ENCODE measurements at regions not wholly inside any gene's neighbourhood (a gene's known extent, or its start where the extent isn't known, plus 50 kb on each side); places are given as distances from the start of the nearest gene placed in this dataset.
"Not testable (repeated sequence)": the region's sequence is repeated elsewhere in the genome, so short reads cannot be mapped to it uniquely, and the experiment has no call there.

DNA sequence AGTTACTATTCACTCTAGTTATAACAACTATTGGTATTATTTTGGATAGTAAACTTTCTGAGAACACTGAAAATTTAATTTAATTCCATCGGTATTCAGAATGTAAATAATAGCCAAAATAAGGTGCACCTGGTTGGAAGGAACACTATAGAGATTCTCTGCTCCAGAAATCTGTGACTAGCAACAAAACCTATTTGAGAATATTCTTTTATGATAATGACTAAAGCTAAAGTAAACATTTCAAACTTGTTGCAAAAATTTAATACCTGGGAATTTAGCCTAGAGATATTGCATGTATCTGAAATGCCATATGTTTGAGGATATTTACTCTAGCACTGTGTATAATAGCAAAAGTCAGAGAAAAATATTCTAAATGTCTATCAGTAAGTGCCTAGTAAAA lies 144.1 kb downstream of the PLK2 start:
- in situ Hi-C loops (cut with HindIII; ENCODE audit: low pct_unique_long_range_greater_than_20kb, low sequenced_read_pairs): no loop called here
- no peak for TF ChIP-seq JUND (IDR thresholded peaks at IDR 0.05; ENCODE audit: low read depth)
- DNase-seq (ENCODE audit: low read depth in 1 of 2, low spot score in 1 of 2): no peak

DNA sequence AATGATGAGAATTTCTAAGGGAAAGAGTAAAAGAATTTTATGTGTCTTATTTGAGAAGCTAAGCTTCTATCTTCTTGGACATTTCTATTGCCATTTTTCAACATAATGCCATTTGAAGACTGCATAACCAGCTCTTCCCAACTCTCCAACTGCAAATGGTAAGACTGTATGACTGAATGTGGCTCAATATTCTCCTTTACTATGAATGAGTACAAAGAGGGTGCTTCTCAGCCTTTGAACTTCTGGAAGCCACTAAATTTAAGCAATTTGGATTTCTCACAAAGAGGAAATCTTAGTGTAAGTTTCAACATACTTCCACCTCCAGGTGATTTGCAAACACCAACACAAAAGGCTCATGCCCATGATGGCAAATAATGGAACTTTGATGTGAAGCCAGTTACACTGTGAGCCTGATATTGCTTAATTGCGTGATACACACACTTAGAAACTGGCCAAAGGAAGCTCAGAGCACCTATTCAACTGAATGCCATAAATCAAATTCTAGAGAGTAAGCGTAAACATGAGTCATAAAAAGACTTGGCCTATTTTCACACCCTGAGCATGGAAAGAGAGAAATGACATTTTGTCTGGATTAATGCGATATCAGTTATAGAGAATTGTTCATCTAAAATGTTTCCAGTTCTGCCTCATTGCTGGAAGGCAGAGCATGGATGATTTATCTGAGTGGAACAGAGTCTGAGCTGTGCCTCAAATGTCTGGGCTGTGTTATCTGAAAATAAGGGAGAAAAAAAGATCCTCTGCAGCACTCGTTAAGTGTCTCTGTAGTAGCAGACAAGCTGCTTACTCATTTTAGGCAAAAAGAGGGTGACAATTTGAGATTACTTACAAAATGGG lies 145.3 kb downstream of the PLK2 start:
- in situ Hi-C loops (cut with HindIII; ENCODE audit: low pct_unique_long_range_greater_than_20kb, low sequenced_read_pairs): no loop called here
- TF ChIP-seq JUND (IDR thresholded peaks at IDR 0.05; ENCODE audit: low read depth): no peak
- no peak for DNase-seq (ENCODE audit: low read depth in 1 of 2, low spot score in 1 of 2)

DNA sequence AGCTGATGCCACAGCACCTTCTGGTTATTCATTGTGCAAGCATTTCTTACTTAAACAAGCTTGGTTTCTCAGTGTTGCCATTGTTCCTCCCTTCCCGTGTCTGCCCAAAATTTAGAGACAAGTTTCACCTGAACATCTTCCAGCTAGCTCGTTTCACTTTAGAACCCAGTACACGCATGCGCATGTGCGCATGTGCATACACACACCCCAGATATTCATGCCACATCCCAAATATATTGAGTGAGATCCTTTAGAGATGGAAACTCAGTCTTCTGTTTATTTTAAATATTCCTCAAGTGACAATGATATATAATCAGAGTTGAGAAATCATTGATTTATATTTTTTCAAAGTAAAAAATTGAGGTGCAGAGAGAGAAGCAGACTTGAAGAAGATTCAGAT lies 147.6 kb downstream of the PLK2 start:
- TF ChIP-seq JUND (IDR thresholded peaks at IDR 0.05; ENCODE audit: low read depth): no peak
- DNase-seq (ENCODE audit: low read depth in 1 of 2, low spot score in 1 of 2): no peak
- in situ Hi-C loops (cut with HindIII; ENCODE audit: low pct_unique_long_range_greater_than_20kb, low sequenced_read_pairs): no loop called here

DNA sequence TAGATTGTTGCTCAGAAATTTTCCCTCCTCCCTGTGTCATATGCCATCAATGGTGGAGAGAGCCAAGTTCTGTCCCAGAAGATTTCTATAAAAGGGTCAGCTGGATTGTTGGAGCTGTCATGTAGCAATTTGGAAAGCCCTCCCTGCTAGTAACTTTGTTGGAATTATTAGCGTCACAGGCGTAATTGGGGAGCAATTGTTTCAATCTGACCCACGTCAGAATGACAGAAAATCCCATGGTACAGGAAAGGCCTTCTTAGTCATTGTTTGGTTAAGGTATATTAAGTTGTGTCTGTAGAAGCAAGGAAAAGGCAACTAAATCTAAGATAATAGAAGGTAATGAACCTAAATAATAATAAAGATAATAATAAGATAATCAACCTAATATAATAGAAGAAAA lies 148.4 kb downstream of the PLK2 start:
- DNase-seq (ENCODE audit: low read depth in 1 of 2, low spot score in 1 of 2): no peak
- in situ Hi-C loops (cut with HindIII; ENCODE audit: low pct_unique_long_range_greater_than_20kb, low sequenced_read_pairs): no loop called here
- TF ChIP-seq JUND (IDR thresholded peaks at IDR 0.05; ENCODE audit: low read depth): no peak

DNA sequence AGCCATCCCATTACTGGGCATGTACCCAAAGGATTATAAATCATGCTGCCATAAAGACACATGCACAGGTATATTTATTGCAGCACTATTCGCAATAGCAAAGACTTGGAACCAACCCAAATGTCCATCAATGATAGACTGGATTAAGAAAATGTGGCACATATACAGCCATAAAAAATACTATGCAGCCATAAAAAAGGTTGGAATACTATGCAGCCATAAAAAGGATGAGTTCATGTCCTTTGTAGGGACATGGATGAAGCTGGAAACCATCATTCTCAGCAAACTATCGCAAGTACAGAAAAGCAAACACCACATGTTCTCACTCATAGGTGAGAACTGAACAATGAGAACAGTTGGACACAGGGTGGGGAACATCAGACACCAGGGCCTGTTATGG lies 151.5 kb downstream of the PLK2 start:
- in situ Hi-C loops (cut with HindIII; ENCODE audit: low pct_unique_long_range_greater_than_20kb, low sequenced_read_pairs); DNase-seq (ENCODE audit: low read depth in 1 of 2, low spot score in 1 of 2): not testable (repeated sequence)

DNA sequence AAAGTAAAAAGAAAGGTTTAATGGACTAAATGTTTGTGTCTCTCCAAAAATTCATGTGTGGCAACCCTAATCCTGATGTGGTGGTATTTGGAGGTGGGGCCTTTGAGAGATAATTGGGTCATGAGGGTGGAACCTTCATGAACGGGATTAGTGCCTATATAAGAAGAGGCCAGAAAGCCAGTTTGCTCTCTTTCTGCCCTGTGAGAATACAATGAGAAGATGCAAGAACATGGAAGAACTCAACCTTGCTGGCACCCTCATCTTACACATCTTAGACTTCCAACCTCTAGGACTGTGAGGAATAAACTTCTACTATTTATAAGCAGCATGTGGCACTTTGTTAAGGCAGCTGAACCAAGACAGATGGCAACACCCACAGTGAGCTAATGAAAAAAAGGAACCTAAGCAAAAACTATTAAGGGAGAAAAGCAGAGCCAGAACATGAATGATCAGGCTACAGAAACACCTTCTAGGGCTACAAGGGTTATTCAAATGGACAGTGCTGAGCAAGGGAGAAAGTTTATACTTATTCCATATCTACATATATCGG lies 159.5 kb downstream of the PLK2 start:
- no peak for DNase-seq (ENCODE audit: low read depth in 1 of 2, low spot score in 1 of 2)
- in situ Hi-C loops (cut with HindIII; ENCODE audit: low pct_unique_long_range_greater_than_20kb, low sequenced_read_pairs): no loop called here
- TF ChIP-seq JUND (IDR thresholded peaks at IDR 0.05; ENCODE audit: low read depth): no peak

DNA sequence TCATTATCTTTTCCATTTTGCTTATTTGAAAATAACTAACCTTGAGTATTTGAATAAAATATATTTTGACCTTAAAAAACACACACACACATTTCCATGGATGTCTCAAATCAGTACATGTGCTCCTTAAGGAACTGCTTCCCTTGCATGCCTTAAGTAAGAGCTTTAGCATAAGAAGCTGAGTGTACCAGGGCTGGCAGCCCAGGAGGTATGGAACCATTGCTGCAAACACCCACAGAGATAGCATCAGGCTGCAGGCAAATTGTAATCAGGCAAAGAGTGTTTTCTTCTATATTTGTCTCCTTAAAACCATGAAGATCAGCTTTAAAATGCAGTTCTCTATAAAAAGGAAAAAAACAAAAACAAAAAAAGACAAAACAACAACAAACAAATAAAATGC lies 160.6 kb downstream of the PLK2 start:
- no peak for DNase-seq (ENCODE audit: low read depth in 1 of 2, low spot score in 1 of 2)
- no peak for TF ChIP-seq JUND (IDR thresholded peaks at IDR 0.05; ENCODE audit: low read depth)
- in situ Hi-C loops (cut with HindIII; ENCODE audit: low pct_unique_long_range_greater_than_20kb, low sequenced_read_pairs): no loop called here

DNA sequence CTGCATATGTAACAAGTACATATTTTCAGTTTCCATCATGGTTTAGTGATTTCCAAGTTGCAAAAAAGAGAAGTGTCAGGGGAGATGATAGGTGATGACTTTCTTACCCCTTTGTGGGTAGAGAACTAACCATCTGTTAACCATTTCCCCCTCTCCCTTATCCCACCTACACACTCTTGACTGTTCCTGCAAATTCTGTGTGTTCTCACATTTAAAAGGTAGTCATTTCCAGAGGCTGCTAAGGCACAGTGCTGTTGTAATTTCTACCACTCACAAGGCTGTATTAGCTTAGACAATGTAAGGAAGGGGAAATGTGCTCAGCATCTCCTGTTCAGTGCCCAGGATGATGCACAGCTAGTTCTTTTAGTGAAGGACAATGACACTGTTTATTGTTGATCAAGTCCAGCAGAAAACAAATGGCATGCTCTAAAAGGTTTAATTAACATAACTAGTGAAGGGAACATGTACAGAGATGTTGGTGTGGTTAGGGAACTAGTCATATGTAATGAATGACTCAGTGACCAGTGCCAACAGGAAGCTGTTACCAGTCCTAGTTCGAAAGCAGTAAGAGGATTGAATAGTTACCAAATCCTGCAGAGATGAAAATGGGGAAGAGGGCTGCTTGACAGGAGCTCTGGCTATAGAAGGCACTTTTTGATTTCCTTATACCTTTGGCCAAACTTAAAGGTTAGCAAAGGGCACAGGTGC lies 165.1 kb downstream of the PLK2 start:
- in situ Hi-C loops (cut with HindIII; ENCODE audit: low pct_unique_long_range_greater_than_20kb, low sequenced_read_pairs): no loop called here
- no peak for TF ChIP-seq JUND (IDR thresholded peaks at IDR 0.05; ENCODE audit: low read depth)
- no peak for DNase-seq (ENCODE audit: low read depth in 1 of 2, low spot score in 1 of 2)

DNA sequence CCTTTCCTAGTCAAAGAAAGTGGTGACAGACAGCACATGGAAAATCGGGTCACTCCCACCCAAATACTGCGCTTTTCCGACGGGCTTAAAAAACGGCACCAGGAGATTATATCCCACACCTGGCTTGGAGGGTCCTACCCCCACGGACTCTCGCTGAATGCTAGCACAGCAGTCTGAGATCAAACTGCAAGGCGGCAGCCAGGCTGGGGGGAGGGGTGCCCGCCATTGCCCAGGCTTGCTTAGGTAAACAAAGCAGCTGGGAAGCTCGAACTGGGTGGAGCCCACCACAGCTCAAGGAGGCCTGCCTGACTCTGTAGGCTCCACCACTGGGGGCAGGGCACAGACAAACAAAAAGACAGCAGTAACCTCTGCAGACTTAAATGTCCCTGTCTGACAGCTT lies 171.6 kb downstream of the PLK2 start:
- DNase-seq (ENCODE audit: low read depth in 1 of 2, low spot score in 1 of 2); in situ Hi-C loops (cut with HindIII; ENCODE audit: low pct_unique_long_range_greater_than_20kb, low sequenced_read_pairs): not testable (repeated sequence)

DNA sequence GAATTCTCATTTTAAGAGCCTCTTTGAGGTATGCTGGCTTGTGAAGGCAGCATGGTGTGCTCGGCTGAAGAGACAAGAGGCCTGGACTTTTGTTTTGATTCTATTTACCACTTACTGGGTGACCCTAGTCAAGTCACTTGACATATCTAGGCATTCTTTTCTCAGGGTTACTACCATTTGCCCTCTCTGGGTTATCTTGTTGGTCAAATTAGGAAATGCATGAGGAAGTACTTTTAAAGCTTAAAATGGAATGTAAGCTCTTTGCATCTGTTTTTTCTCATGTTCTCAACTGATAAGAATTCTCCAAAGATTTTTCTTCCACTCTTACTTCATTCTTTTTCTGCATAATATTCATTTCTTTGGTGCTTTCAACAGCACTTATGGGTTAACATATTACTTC lies 173.1 kb downstream of the PLK2 start:
- in situ Hi-C loops (cut with HindIII; ENCODE audit: low pct_unique_long_range_greater_than_20kb, low sequenced_read_pairs): no loop called here
- TF ChIP-seq JUND (IDR thresholded peaks at IDR 0.05; ENCODE audit: low read depth): no peak
- no peak for DNase-seq (ENCODE audit: low read depth in 1 of 2, low spot score in 1 of 2)

DNA sequence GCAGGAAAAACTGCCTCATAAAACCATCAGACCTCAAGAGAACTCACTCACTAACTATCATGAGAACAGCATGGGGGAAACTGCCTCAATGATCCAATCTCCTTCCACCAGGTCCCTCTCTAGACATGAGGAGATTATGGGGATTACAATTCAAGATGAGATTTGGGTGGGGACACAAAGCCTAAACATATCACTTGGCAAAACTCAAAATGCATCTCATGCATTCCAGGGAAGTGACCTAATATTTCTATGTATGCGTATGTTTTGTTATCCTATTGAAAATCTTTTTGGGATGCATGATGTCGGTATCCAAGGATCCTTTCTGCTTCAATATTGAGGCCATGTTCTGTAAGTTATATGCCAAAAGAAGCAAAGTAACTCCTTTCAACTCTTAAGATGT lies 174.0 kb downstream of the PLK2 start:
- in situ Hi-C loops (cut with HindIII; ENCODE audit: low pct_unique_long_range_greater_than_20kb, low sequenced_read_pairs): no loop called here
- TF ChIP-seq JUND (IDR thresholded peaks at IDR 0.05; ENCODE audit: low read depth): no peak

DNA sequence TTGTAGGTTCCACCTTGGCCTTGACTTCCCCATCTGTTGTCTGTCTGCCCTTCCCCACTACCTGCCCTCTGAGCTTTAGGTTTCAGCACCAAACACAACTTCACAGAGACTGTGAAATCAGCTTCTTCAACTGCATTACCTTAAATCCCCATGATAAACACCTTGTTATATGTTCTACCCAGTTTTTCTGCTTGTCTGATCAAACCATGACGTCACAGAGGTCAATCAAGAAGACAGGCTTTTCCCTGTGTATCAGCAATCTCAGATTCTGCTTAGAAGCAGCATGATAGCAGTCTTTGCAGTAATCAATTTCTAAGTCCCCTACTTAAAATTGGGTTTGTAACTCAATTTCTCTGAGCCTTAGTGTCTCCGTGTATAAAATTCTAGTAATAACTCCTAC lies 175.0 kb downstream of the PLK2 start:
- TF ChIP-seq JUND (IDR thresholded peaks at IDR 0.05; ENCODE audit: low read depth): no peak
- no peak for DNase-seq (ENCODE audit: low read depth in 1 of 2, low spot score in 1 of 2)
- in situ Hi-C loops (cut with HindIII; ENCODE audit: low pct_unique_long_range_greater_than_20kb, low sequenced_read_pairs): no loop called here

More for the DNA sequence above, 174.0 kb downstream of the PLK2 start:
- DNase-seq (ENCODE audit: low read depth in 1 of 2, low spot score in 1 of 2): no peak

DNA sequence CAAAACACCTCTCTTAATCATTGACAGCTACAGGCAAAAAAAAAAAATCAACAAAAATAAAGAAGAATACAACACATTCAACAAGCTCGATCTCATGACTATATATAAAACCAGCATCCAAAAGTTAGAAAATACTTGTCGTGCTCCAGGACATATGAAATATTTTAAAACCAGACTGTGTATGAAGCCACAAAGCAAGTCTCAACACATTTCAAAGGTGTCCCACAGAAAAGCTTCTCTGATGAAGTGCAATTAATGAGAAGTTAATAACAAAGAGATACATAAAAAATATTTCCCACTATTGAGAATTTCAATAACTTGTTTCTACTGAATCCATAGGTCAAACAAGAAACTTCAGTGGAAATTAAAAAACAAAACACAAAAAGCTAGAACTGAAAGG lies 178.7 kb downstream of the PLK2 start:
- DNase-seq (ENCODE audit: low read depth in 1 of 2, low spot score in 1 of 2): no peak
- in situ Hi-C loops (cut with HindIII; ENCODE audit: low pct_unique_long_range_greater_than_20kb, low sequenced_read_pairs): no loop called here

More for the DNA sequence above, 178.7 kb downstream of the PLK2 start:
- TF ChIP-seq JUND (IDR thresholded peaks at IDR 0.05; ENCODE audit: low read depth): no peak

All from T47D (cell line).